SIG-M5 treated with dmso at 0.1 percent for 504 hours (cell line): ENCODE measurements at regions not wholly inside any gene's neighbourhood (a gene's known extent, or its start where the extent isn't known, plus 50 kb on each side); places are given as distances from the start of the nearest gene placed in this dataset.

Experiments used
- DNase-seq: peaks from one replicate; lab custom pipeline; 2025; ENCODE audit not compliant: unreplicated experiment; lab: John Stamatoyannopoulos, UW

DNA sequence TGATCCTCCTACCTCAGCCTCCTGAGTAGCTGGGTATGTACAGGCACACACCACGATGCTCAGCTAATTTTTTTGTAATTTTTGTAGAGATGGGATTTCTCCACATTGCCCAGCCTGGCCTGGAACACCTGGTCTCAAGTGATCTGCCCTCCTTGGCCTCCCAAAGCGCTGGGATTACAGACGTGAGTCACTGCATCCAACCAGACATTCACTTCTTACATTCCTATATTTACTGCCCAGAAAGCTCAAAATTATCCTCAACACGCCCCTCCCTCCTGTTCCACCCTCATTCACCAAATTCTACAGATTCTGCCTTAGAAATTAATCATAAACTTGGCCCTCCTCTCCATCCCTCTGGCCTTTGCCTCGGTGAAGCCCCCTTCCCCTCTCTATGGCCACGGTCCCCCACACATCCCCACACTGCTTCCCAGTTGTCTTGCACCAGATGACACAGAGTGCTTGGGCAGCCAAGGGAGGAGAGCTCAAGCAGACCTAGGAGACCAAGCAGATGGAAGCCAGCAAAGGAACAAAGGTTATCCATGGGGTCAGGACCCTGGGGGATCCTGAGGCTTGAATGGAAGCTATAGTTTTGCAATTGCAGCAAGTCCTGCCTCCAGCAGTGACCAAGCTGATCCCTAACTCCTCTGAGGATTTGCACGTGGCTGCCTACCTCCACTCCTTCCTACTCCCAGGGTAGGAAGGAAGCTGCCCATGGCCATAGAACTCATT is 213.2 kb upstream of the FOXN3 start:
- DNase-seq: no peak

DNA sequence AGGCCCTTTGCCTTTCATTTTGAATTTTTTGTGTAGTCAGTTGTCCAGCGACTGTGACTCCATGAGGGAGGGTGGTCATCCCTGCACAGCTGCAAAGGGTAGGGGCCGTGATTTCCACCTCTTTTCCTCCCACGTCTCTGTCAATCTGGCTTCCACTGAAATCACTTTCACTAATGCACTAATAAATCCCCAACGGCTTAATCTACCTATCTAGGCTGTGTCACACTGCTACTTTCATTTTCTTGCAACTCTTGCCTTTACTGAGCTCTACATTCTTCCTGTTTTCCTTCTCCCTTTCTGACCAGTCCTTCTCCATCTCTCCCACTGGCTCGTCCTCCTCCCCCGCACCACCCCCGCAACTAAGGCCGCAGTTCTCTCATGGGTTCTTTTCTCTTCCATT is 212.3 kb upstream of the FOXN3 start:
- DNase-seq: no peak

DNA sequence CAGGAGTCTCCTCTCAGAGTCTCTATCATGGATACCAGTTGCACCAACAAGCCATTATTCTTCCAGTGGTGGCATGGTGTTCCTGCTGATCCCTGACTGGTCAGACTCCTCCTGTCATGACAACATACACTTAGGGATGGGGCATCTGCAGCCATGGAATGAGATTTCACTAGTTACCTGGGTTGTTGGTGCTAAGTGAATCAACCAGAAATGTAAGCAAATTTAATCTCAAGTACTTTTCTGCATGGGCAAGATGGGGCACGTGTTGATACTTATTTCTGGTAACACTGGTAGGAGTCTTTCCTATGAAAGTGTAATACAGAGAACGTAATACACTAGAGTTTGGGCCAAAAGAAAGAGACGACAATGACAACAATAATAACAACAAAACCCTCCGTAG is 211.5 kb upstream of the FOXN3 start:
- no peak for DNase-seq

GRCh38 chr14:89626233-89626806 is 209.3 kb upstream of the FOXN3 start:
- peak; percentile 4 for DNase-seq

GRCh38 chr14:89625731-89626232 is 208.7 kb upstream of the FOXN3 start:
- DNase-seq: no peak

GRCh38 chr14:89625244-89625713 is 208.2 kb upstream of the FOXN3 start:
- no peak for DNase-seq

DNA sequence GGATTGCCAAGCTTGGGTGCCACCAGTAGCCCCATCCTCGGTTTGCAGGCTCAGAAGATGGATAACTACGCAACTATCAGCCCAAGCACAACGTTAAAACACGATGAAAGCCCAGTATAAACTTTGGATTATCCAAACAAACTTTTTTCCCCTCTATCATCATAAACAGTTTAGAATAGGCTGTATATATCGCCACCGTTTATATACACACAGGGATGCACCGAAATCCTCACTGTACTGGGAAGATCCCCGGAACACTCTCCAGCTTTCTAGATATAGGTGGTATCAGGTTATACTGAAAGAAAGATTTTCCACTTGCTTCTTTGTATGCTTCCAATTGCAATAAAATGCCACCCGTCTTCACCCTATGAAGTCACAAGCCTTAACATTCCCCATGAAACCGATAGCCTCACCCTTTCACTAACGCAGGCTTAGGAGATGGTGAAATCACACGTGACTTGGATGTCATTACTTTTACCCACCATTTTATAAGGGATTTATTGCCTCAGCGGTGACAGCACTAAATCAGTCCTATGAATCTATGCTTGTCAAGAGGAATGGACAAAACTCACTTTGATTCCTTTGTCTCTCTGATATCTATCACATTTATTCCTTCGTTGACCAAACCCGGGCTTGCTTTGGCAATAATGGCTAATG is 207.6 kb upstream of the FOXN3 start:
- no peak for DNase-seq

DNA sequence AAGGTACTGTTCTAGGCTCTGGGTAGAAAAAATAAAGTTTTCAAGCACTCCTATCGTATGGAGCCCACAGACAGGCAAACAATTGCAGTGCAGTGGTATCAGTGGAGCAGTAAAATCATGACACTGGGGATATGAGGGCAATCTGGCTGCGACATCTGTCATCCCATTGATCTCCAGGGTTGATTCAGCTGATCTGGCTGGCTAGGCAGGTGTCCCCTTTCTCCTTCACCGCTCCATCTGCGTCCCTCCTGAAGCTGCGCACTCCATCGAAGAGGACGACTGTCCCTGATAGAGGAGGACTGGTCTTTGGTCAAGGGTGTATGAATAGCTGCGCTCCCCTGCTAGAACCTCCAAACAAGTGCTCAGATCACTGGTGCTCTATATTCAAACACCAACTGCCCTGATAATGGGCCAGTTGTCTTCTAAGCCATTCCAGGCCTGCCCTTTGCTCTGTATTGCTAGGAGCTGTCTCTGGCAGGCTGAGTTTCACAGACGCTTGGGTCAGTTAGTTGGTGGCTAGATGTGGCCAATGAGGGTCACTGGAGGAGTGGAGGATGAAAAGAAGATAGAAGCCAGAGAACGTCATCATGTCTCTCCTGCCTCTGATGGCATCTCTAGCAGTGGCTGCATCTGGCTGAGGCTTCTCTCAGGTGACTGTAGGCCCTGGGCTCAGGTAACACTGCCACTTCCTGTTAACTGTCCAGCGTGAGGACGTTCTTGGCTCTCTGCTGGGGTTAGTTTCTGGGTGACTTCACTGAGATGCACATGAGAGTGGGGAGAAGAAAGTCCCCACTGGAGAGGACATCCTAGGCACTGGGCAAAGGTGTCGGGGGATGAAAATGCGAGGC is 205.0 kb upstream of the FOXN3 start:
- no peak for DNase-seq

DNA sequence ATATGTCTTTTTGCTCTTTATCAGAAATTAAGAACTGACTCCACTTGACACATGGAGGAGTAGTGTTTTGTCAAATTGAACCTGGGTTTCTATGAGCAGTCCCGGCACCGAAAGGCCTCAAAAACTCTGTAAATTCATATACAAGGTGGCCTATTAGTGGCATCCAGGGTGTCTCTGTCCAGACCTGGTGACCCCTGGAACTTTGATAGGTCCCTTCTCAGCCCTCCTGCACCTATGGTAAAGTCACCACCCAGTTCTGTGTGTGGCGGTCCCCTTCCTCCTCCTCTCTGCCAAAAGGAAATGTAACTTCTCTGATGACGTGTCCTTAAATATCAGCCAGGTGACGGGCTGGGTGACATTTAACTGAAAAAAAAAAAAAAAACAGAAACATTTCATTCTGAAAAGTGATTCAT is 204.0 kb upstream of the FOXN3 start:
- DNase-seq: no peak

DNA sequence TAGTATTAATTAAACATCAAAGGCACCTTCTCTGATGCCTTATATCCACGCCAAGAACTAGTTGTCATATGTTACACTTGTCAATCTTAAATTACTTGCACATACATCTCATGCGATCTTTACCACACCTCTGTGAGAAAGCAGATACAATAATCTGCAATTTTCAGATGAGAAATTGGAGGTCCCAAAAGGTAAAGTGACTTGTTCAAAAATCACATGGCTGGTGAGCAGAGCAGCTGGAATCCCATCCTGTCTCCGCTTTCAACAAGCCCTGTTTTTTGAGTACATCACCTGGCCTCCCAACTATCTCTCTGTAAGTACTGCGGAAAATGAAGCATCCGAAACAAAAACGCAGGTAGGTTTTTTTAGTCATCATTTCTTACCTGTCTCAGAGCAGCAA is 203.4 kb upstream of the FOXN3 start:
- no peak for DNase-seq

GRCh38 chr14:89619596-89619995 is 202.6 kb upstream of the FOXN3 start:
- no peak for DNase-seq

DNA sequence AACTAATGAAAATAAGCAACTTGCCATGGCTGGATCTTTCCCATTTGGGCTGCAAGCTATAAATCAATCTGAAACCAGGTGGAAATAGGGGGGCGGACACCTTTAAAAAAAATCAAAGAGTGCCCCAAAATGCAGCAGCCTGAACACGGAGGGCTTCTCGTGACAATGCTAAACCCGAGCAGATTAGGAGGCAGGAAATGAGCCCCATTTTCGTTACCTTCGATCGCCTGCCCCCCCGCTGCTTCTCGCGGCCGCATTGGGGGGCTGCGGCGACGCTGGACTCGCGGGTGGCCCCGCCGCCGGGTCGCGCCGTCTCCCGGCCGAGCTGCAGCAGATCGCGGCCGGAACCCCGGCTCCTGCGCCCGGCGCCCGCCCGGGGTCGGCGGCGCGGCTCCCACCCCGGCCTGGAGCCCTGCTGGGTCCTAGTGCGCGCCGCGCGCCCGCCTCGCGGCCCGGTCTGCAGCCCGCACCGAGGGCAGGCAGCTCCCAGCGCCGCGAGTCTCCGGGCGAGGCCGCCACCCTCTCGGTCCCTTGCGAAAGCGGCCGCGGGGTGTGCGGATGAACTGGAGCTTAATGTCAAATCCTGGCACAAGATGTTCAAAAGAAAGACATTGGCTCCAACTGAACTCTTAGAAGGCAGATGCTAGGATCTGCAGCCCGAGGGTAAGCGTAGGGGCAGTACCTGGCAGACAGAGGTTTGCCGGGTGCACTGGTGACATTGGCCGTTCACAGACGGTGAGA is 201.9 kb upstream of the FOXN3 start:
- DNase-seq: peak; percentile 39

DNA sequence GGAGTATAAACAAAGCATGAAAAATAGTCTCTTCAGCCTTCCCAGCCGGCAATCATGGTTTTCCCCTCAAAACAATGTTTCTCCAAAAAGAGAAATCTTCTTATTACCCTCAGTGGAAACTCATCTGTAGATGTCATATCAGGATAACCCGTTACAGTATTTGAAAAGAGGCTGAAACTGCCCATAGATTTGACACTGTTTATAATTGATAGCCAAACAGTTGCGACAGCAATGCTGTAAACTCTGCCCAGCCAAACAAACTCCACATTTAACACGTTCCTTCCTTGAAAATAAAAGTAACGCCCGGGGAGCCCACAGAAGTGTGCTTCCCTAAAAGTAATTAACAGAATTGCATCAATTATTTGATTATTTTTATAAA is 201.3 kb upstream of the FOXN3 start:
- DNase-seq: no peak

DNA sequence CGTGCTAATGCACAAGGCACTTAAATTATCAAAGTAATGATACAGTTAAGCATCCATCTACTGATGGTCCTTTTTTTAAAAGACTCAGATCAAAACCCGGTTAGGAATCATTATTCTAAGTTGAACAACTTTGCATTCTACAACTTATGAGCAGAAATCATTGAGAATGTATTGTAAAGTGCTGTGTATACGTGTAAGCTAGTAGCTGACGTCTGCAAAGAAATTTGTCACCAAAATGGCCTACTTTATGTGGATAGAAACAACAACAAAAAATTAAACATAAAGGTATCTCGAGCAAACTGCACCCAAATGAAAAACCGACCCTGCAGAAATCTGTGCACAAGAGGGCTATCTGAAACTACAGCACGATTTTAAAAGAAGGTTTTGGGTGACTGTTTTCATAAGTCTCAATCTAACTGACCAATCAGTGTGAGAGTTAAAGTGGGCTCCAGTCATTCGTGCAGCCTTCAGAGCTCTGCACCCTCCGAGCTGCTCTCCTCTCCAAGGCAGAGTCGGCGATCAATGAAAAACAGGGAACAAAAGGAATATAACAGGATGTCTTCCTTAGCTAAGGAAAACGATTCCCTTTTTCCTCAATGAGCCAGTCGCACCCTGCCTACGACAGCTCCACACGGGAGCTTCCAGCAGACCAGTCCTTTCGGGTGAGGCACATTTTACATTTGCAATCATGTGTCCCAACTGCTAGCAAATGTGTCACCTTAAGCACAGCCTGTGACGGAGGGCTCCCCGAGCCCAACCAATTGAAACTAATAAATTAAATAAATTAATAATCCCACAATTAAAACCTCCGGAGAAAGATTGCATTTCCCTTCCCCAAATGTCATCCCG is 200.7 kb upstream of the FOXN3 start:
- no peak for DNase-seq

- DNase-seq: peak; percentile 9
These were observed 199.9 kb upstream of the FOXN3 start for GRCh38 chr14:89616852-89617341.

- DNase-seq: no peak
These were observed 199.4 kb upstream of the FOXN3 start for GRCh38 chr14:89616425-89616824.

GRCh38 chr14:89615421-89615820 is 198.4 kb upstream of the FOXN3 start:
- no peak for DNase-seq

GRCh38 chr14:89614009-89614691 is 197.1 kb upstream of the FOXN3 start:
- no peak for DNase-seq
